K562 (cell line): ENCODE measurements at regions not wholly inside any gene's neighbourhood (a gene's known extent, or its start where the extent isn't known, plus 50 kb on each side); places are given as distances from the start of the nearest gene placed in this dataset.
A peak's percentile ranks its signal among the peaks of the same experiment; 100 is the strongest.

Source experiments
- ATAC-seq: fragments of 200-7000 bp; cut with Tn5 transposase; 3 replicates; pipeline ENCODE4 v1.9.1; 2020; ENCODE audit warnings: moderate library complexity
- BruUV-seq: library from RNA; stranded (reverse); fragments of 400-500 nt; replicated peaks from 2 replicates; lab custom pipeline; 2021; lab: Mats Ljungman, UMichigan
- CTCF ChIA-PET: fragments of 300-600 bp; formaldehyde crosslinking; extraction: SDS; loops from one replicate; lab custom pipeline; 2021; ENCODE audit warnings: low intra/inter-chr PET ratio; lab: Yijun Ruan, JAX
- POLR2A ChIA-PET: fragments of 300-600, 350-650 bp; sonication (Branson Sonifier 250); formaldehyde crosslinking; extraction: SDS; loops from one replicate; lab custom pipeline; 2021; ENCODE audit warnings: antibody characterized with exemption, inconsistent platforms; lab: Yijun Ruan, JAX
- DNase-seq, 4 experiments: peaks; one replicate each; pipeline versions ENCODE4 v3.0.0 to v3.0.0-alpha.2; 2011 to 2018; ENCODE audit warnings: low spot score in 3 of 4, mixed read lengths in 3 of 4; ENCODE audit errors: extremely low read depth in 1 of 4
- FAIRE-seq: peaks from 2 replicates; lab custom pipeline; 2011; peaks lifted over from hg19 to GRCh38; lab: Jason Lieb, UNC
- H2AFZ ChIP-seq: 2 replicates; pipeline ENCODE4 v1.6.0; 2011; ENCODE audit warnings: low read depth, low read length, control low read depth, inconsistent platforms
- H3K27ac ChIP-seq: fragments of 200-600 bp; 3 replicates; pipeline ENCODE4 v1.8.0; 2011; ENCODE audit warnings: low read depth, mild to moderate bottlenecking, control low read depth, inconsistent platforms, low read length, moderate library complexity, mixed read lengths; ENCODE audit errors: extremely low read depth
- H3K27me3 ChIP-seq, 2 experiments: fragments of 300-600 bp in 1 of 2; 2 replicates in 1 of 2; 3 replicates in 1 of 2; pipeline versions ENCODE4 v1.6.0 to v1.8.0; 2011; ENCODE audit warnings: inconsistent platforms in 2 of 2, low read length in 2 of 2, mild to moderate bottlenecking in 1 of 2, mixed read lengths in 1 of 2, moderate library complexity in 1 of 2; ENCODE audit not compliant: control insufficient read depth in 2 of 2, insufficient read depth in 2 of 2
- H3K36me3 ChIP-seq: fragments of 300-600 bp; 3 replicates; pipeline ENCODE4 v1.8.0; 2011; ENCODE audit warnings: mild to moderate bottlenecking, low read length, inconsistent platforms; ENCODE audit not compliant: control insufficient read depth, insufficient read depth
- H3K4me1 ChIP-seq, 2 experiments: fragments of 200-600 bp in 1 of 2; replicated peaks in 1 of 2; 2 replicates in 1 of 2; 3 replicates in 1 of 2; pipeline versions ENCODE4 v1.5.1 to v1.8.0; 2011; ENCODE audit warnings: inconsistent platforms in 2 of 2, low read length in 2 of 2, mild to moderate bottlenecking in 1 of 2, mixed read lengths in 1 of 2, moderate library complexity in 1 of 2; ENCODE audit not compliant: control insufficient read depth in 2 of 2, insufficient read depth in 2 of 2
- H3K4me2 ChIP-seq: 2 replicates; pipeline ENCODE4 v1.6.1; 2011; ENCODE audit warnings: low read length, control low read depth, inconsistent platforms, mixed read lengths; ENCODE audit not compliant: insufficient read depth
- H3K4me3 ChIP-seq: fragments of 200-600 bp; sonication (generic), shearing (Covaris generic); 2 replicates; pipeline ENCODE4 v1.5.1; 2016; ENCODE audit warnings: control low read depth, inconsistent platforms
- H3K79me2 ChIP-seq: fragments of 200-600 bp; 3 replicates; pipeline ENCODE4 v1.8.0; 2011; ENCODE audit warnings: low read length, inconsistent platforms; ENCODE audit not compliant: control insufficient read depth, insufficient read depth
- H3K9ac ChIP-seq, 2 experiments: 2 replicates each; pipeline versions ENCODE4 v1.6.0 to v1.6.1; 2011; ENCODE audit warnings: low read depth in 2 of 2, low read length in 2 of 2, control low read depth in 1 of 2, inconsistent platforms in 1 of 2, mild to moderate bottlenecking in 1 of 2, mixed read lengths in 1 of 2; ENCODE audit not compliant: insufficient read depth in 1 of 2
- H3K9me1 ChIP-seq: one replicate; pipeline ENCODE4 v1.6.0; 2011; ENCODE audit warnings: inconsistent platforms, mild to moderate bottlenecking, low read length, moderate library complexity; ENCODE audit not compliant: control insufficient read depth, insufficient read depth
- H3K9me3 ChIP-seq: replicated peaks from 2 replicates; pipeline ENCODE4 v1.5.1; 2011; ENCODE audit warnings: low read depth, low read length, inconsistent platforms; ENCODE audit not compliant: control insufficient read depth, insufficient read depth
- H4K20me1 ChIP-seq: replicated peaks from 2 replicates; pipeline ENCODE4 v1.6.1; 2011; ENCODE audit warnings: low read length, inconsistent platforms, mixed read lengths; ENCODE audit not compliant: control insufficient read depth, insufficient read depth
- BRD4 ChIP-seq: fragments of 200-600 bp; sonication (generic); IDR thresholded peaks from 2 replicates; pipeline ENCODE4 v1.6.1; 2017; ENCODE audit warnings: inconsistent platforms
- HMBOX1 ChIP-seq: sonication (generic); IDR thresholded peaks from 2 replicates; pipeline ENCODE4 v1.6.1; 2016
- MEIS2 ChIP-seq: fragments of 450-650 bp; IDR thresholded peaks from 2 replicates; pipeline ENCODE4 v1.6.1; 2014; ENCODE audit warnings: mild to moderate bottlenecking; ENCODE audit not compliant: partially characterized antibody
- SETDB1 ChIP-seq: IDR thresholded peaks from one replicate; pipeline ENCODE4 v1.6.1; 2012; ENCODE audit warnings: low read length, control low read depth, inconsistent platforms
- SRSF1 ChIP-seq: fragments of 200-400 bp; formaldehyde crosslinking; IDR thresholded peaks from 2 replicates; pipeline ENCODE4 v1.6.1; 2017; ENCODE audit warnings: mild to moderate bottlenecking, low read depth, low read length, moderate library complexity
- ZNF512 ChIP-seq: IDR thresholded peaks from 2 replicates; pipeline ENCODE4 v1.6.1; 2016; ENCODE audit warnings: missing genetic modification characterization, missing compliant biosample characterization
- WGBS: fragments of 100-300 bp; shearing (Covaris generic); methylation state at CpG from one replicate; pipeline ENCODE4 v1.1.6; 2016; ENCODE audit warnings: low coverage, mixed read lengths; ENCODE audit not compliant: insufficient coverage; ENCODE audit errors: missing lambda C conversion rate; 5-methylcytosine and 5-hydroxymethylcytosine counted together
- in situ Hi-C: fragments of 300-500 bp; cut with MboI; formaldehyde crosslinking; loops from 4 replicates; pipeline ENCODE4 v1.15.0; 2018; ENCODE audit warnings: inconsistent platforms, mixed read lengths
- intact Hi-C: fragments of 100-400 bp; cut with micrococcal nuclease; formaldehyde crosslinking; loops from 2 replicates; pipeline ENCODE4 v1.14.2; 2022

- TF ChIP-seq SETDB1: no peak
- 0 out of 2 replicates have a peak, but pooled peaks have one; percentile 44 for TF ChIP-seq HMBOX1
- peak overlapping the region; percentile 67 for H2AFZ ChIP-seq
- WGBS: 57% methylated on average over 8 of the region's 8 CpGs
- POLR2A ChIA-PET: interaction anchor here (1.8 to 2.5 kb wide), 2 partner anchors 11 to 14 kb away, joined by 6 read pairs; no protein-coding TSS in a partner anchor
- no peaks in the 10 kb centered on the region for H3K9me3 ChIP-seq
- no peak overlapping the region for H3K27ac ChIP-seq
- no peaks in the 10 kb centered on the region for H3K36me3 ChIP-seq
- no peak for FAIRE-seq
- CTCF ChIA-PET: no interaction called here
- H3K4me3 ChIP-seq: no peak overlapping the region
- H4K20me1 ChIP-seq: no peaks in the 10 kb centered on the region
- peaks cover 0 to 4% of the 10 kb centered on the region in 2 experiments; a peak in 3 of 5 replicates for H3K4me1 ChIP-seq
- no peaks in the 10 kb centered on the region for H3K79me2 ChIP-seq
- intact Hi-C loops (no loop called here), in situ Hi-C loops (no loop called here)
- H3K27me3 ChIP-seq: no peaks in the 10 kb centered on the region
- ATAC-seq: peak; percentile 8; the same call in 2 of the 3 replicates
- H3K4me2 ChIP-seq: no peak overlapping the region
- no TSS peak for BruUV-seq
- peaks cover 3% of the 10 kb centered on the region for H3K9me1 ChIP-seq
- no peak for DNase-seq
- H3K9ac ChIP-seq: no peak overlapping the region
Observed at GRCh38 chr6:118722829-118723813, 71.7 kb upstream of the CEP85L start.

- no TSS peak for BruUV-seq
- H3K27ac ChIP-seq: no peak overlapping the region
- no peak overlapping the region for H3K9ac ChIP-seq
- H3K4me3 ChIP-seq: no peak overlapping the region
- no peaks in the 10 kb centered on the region for H3K9me3 ChIP-seq
- no peak for FAIRE-seq
- no peaks in the 10 kb centered on the region for H3K27me3 ChIP-seq
- peaks cover 3% of the 10 kb centered on the region for H3K9me1 ChIP-seq
- intact Hi-C loops: no loop called here
- no peak for ATAC-seq
- no peaks in the 10 kb centered on the region for H3K36me3 ChIP-seq
- H3K79me2 ChIP-seq: no peaks in the 10 kb centered on the region
- peaks cover 0 to 4% of the 10 kb centered on the region in 2 experiments; a peak in 3 of 5 replicates for H3K4me1 ChIP-seq
- TF ChIP-seq MEIS2: no peak
- TF ChIP-seq ZNF512 (tag): peak; percentile 80; the same call in 1 of the 2 replicates
- no peak for TF ChIP-seq BRD4
- TF ChIP-seq SRSF1: no peak
- no peak overlapping the region for H2AFZ ChIP-seq
- in situ Hi-C loops: no loop called here
- H4K20me1 ChIP-seq: no peaks in the 10 kb centered on the region
- no peak for DNase-seq
- H3K4me2 ChIP-seq: no peak overlapping the region
- ChIA-PET CTCF (no interaction called here), POLR2A (no interaction called here)
Observed at GRCh38 chr6:118720125-118720473, 68.7 kb upstream of the CEP85L start.
